MM.1S (cell line): ENCODE measurements at regions not wholly inside any gene's neighbourhood (a gene's known extent, or its start where the extent isn't known, plus 50 kb on each side); places are given as distances from the start of the nearest gene placed in this dataset.

Experiments
- CTCF ChIP-seq: fragments of 300-600 bp; sonication (generic); IDR thresholded peaks from 2 replicates; pipeline ENCODE4 v1.5.1; 2016; ENCODE audit warnings: antibody characterized with exemption, low read length, mixed read lengths
- EZH2 ChIP-seq: fragments of 300-600 bp; sonication (generic); optimal IDR thresholded peaks from 2 replicates; pipeline ENCODE3; 2017; ENCODE audit warnings: low read depth, mild to moderate bottlenecking, antibody characterized with exemption, low read length, mixed read lengths
- EZH2phosphoT487 ChIP-seq: fragments of 300-600 bp; sonication (generic); IDR thresholded peaks from 2 replicates; pipeline ENCODE4 v1.6.1; 2018; ENCODE audit warnings: antibody characterized with exemption, low read length

- TF ChIP-seq CTCF: no peak
- TF ChIP-seq EZH2phosphoT487: no peak
- TF ChIP-seq EZH2: no peak
Measured at GRCh38 chr7:153383781-153384180, 624.2 kb downstream of the ACTR3B start.
